ENCODE measurements at regions not wholly inside any gene's neighbourhood (a gene's known extent, or its start where the extent isn't known, plus 50 kb on each side); places are given as distances from the start of the nearest gene placed in this dataset.
"Not testable (repeated sequence)": the region's sequence is repeated elsewhere in the genome, so short reads cannot be mapped to it uniquely, and the experiment has no call there.

DNA sequence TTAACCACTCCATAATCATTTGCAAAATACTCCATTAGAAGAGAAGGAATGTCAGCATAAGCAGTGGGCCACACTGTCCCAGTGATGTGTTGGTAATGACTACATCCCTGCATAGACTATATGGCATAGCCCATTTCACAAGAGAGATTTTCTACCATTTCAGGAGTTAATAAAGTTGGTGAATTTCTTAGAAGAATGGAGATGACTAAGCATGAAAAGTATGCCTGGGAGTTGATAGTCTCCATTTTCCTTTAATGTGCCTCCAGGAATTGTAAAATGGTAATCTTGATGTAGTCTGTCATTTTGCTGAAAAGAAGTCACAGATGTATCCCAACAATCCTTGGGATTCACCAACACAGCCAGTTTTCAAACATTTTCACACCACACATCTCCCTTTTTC is 608.8 kb upstream of the CHRM3 start:
- intact Hi-C loops (cut with micrococcal nuclease): no loop called here

DNA sequence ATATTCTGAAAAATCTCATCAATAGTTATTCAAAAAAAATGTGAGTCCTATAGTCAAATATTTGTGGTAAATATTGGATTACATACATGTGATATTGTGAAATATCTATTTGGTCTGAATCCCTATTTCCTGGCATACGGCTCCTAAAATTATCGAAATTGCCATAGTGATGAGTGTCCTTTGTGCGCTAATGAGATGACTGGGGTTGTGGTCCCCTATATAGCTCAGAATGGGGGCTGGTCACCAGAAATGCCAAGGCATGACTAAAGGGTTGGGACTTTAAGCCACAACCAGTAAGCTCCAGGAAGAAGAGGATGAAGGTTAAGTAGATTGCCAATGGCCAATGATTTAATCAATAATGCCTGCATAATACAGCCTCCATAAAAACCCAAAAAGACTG is 610.2 kb upstream of the CHRM3 start:
- intact Hi-C loops (cut with micrococcal nuclease): no loop called here

GRCh38 chr1:238772322-238772721 is 614.0 kb upstream of the CHRM3 start:
- intact Hi-C loops (cut with micrococcal nuclease): no loop called here

GRCh38 chr1:238767321-238767720 is 619.0 kb upstream of the CHRM3 start:
- intact Hi-C loops (cut with micrococcal nuclease): no loop called here

- intact Hi-C loops (cut with micrococcal nuclease): no loop called here
Observed at GRCh38 chr1:238764779-238765178, 621.6 kb upstream of the CHRM3 start.

DNA sequence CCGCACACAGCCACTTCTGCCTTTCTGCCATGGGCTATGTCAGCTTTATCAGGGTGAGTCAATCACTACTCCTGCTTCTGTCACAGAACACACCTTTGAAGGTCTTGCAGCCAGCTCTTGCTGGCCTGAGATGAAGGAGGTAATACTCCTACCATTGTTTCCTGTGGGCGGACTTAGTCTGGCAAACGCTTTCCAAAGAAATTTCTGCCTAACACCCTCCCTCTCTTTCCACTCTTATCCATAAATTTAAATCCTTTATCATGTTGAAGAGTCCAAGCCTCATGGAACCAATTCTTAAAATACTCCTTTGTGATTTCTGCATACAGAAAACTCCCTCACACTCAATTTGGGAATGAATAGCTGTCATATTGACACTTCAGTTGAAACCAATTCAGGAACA is 633.1 kb upstream of the CHRM3 start:
- intact Hi-C loops (cut with micrococcal nuclease): no loop called here

DNA sequence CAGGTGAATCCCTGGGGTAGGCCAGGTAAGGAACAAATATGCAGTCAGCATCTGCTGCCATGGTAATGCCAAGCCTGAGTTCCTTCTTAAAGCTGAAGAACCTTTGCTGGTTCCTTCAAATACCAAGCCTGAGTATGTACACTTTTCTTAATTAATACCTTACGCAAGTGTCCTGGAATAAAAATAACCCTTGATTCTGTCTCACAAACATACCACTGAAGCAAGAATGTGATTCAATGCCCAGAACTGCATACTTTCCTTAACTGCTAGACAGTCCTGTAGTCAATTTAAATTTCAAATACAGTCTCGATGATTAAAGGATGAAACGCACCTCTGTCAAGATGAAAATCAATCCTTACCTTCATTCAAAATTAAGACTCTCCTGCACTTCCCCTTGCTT is 634.0 kb upstream of the CHRM3 start:
- intact Hi-C loops (cut with micrococcal nuclease): no loop called here

GRCh38 chr1:238745069-238745468 is 641.3 kb upstream of the CHRM3 start:
- intact Hi-C loops (cut with micrococcal nuclease): no loop called here

DNA sequence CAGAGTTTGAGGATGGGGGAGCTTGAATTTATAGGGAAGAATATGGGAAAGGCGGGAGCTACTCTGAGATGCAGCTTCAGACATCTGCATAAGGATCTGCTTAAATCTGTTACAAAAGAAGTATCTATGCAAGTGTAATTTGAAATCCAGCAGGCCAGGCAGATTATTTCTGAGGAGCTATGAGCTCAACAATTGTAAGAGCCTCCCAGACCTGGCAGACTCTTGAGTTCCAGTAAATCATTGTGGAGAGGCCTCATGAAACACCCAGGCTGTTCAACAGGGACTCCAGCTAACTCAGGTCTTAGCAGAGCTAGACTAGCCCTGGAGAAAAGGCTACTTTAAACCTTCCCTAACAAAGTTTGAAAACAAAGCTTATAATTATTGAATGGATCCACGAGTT is 647.5 kb upstream of the CHRM3 start:
- intact Hi-C loops (cut with micrococcal nuclease): no loop called here

DNA sequence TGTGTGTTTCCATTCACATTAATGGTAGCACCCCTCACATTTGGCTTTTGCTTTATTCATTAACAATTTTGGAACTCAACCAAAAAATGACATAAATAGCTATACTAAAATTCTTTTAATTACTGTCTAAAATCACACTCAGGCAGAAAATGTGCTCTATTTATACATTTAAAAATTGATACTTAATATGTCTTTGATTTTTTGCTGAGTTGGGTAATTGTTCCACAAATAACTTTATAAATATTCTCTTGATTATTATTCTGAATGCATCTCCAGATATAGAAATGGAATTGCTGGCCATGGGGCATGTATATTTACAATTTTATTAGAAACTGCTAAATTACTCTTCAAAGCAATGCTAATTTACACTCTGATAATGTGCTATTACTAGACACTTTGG is 658.7 kb upstream of the CHRM3 start:
- intact Hi-C loops (cut with micrococcal nuclease): no loop called here

- intact Hi-C loops (cut with micrococcal nuclease): no loop called here
Observed at GRCh38 chr1:238722812-238723211, 663.6 kb upstream of the CHRM3 start.

- intact Hi-C loops (cut with micrococcal nuclease): no loop called here
Observed at GRCh38 chr1:238710697-238711096, 675.7 kb upstream of the CHRM3 start.

- intact Hi-C loops (cut with micrococcal nuclease): no loop called here
Observed at GRCh38 chr1:238701024-238701423, 685.3 kb upstream of the CHRM3 start.

GRCh38 chr1:238690415-238690814 is 696.0 kb upstream of the CHRM3 start:
- intact Hi-C loops (cut with micrococcal nuclease): no loop called here

DNA sequence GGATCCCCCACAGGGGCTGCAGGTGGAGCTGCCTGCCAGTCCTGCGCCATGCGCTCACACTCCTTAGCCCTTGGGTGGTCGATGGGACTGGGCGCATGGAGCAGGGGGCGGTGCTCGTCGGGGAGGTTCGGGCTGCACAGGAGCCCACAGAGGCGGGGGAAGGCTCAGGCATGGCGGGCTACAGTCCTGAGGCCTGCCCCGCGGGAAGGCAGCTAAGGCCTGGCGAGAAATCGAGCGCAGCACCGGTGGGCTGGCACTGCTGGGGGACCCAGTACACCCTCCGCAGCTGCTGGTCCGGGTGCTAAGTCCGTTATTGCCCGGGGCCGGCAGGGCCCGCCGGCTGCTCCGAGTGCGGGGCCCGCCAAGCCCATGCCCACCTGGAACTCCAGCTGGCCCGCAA is 701.8 kb upstream of the CHRM3 start:
- intact Hi-C loops (cut with micrococcal nuclease): not testable (repeated sequence)

- intact Hi-C loops (cut with micrococcal nuclease): no loop called here
Observed at GRCh38 chr1:238681451-238681850, 704.9 kb upstream of the CHRM3 start.

- intact Hi-C loops (cut with micrococcal nuclease): no loop called here
Observed at GRCh38 chr1:238681021-238681420, 705.3 kb upstream of the CHRM3 start.

GRCh38 chr1:238677567-238677966 is 708.8 kb upstream of the CHRM3 start:
- intact Hi-C loops (cut with micrococcal nuclease): no loop called here

DNA sequence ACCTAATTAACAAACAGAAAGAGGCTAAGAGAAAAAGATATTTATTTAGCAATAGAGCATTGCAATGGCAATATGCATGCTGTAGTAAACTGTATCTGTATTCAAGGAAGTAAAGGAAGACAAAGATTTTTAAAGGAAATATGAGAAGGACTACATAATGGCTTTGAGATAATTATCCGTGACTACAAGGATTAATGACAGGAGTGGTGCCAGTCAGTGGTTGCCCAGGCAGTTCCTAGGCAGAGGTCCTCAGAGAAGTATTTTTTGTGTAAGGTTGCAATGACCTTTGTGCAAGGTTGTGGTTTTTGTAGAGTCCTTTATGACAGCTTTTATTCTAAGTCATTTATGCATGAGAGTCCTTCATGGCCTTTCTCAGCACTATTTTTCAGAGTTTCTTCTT is 711.1 kb upstream of the CHRM3 start:
- intact Hi-C loops (cut with micrococcal nuclease): no loop called here

- intact Hi-C loops (cut with micrococcal nuclease): no loop called here
Observed at GRCh38 chr1:238674316-238674715, 712.1 kb upstream of the CHRM3 start.

- intact Hi-C loops (cut with micrococcal nuclease): no loop called here
Observed at GRCh38 chr1:238673561-238673960, 712.8 kb upstream of the CHRM3 start.

GRCh38 chr1:238672806-238673205 is 713.6 kb upstream of the CHRM3 start:
- intact Hi-C loops (cut with micrococcal nuclease): no loop called here

GRCh38 chr1:238672262-238672661 is 714.1 kb upstream of the CHRM3 start:
- intact Hi-C loops (cut with micrococcal nuclease): no loop called here

GRCh38 chr1:238664139-238664538 is 722.2 kb upstream of the CHRM3 start:
- intact Hi-C loops (cut with micrococcal nuclease): no loop called here
